Tibial nerve (tissue), 4 donors: ENCODE measurements at regions not wholly inside any gene's neighbourhood (a gene's known extent, or its start where the extent isn't known, plus 50 kb on each side); places are given as distances from the start of the nearest gene placed in this dataset.

Source experiments
- DNase-seq, 2 donors: peaks; one replicate each; pipeline ENCODE4 v3.0.0-alpha.2; 2019; ENCODE audit warnings: low spot score in 2 of 2
- H3K27ac ChIP-seq, 4 donors: fragments of 200-600 bp; sonication (generic) in 3 of 4; one replicate each; pipeline ENCODE4 v1.5.1; 2017 to 2019; ENCODE audit warnings: mild to moderate bottlenecking in 1 of 4
- H3K27me3 ChIP-seq, 2 donors: fragments of 200-600 bp; sonication (generic) in 1 of 2; one replicate each; pipeline versions ENCODE4 v1.5.1 to v1.6.0; 2017 to 2019
- H3K36me3 ChIP-seq, 3 donors: fragments of 200-600 bp; sonication (generic); one replicate each; pipeline ENCODE4 v1.5.1; 2018 to 2019
- H3K4me1 ChIP-seq, 4 donors: fragments of 200-600 bp; sonication (generic) in 3 of 4; one replicate each; pipeline ENCODE4 v1.5.1; 2017 to 2019
- H3K4me3 ChIP-seq, 4 donors: fragments of 200-600 bp; sonication (generic) in 3 of 4; one replicate each; pipeline ENCODE4 v1.5.1; 2017 to 2019; ENCODE audit warnings: mild to moderate bottlenecking in 1 of 4, moderate library complexity in 1 of 4
- H3K9me3 ChIP-seq, 4 donors: fragments of 200-600 bp; sonication (generic) in 3 of 4; one replicate each; pipeline ENCODE4 v1.5.1; 2017 to 2019
- CTCF ChIP-seq, 5 experiments: fragments of 200-600 bp in 3 of 5; fragments of 450-650 bp in 2 of 5; sonication (generic) in 3 of 5; IDR thresholded peaks; one replicate each; pipeline ENCODE4 v1.5.1; 2016 to 2019; ENCODE audit warnings: antibody characterized with exemption in 5 of 5, mild to moderate bottlenecking in 3 of 5, moderate library complexity in 2 of 5
- EP300 ChIP-seq, 2 donors: sonication (generic); formaldehyde crosslinking; IDR thresholded peaks; one replicate each; pipeline ENCODE4 v1.6.1; 2017; ENCODE audit warnings: antibody characterized with exemption in 2 of 2, mild to moderate bottlenecking in 1 of 2
- POLR2A ChIP-seq, 2 donors: fragments of 450-650 bp; IDR thresholded peaks; one replicate each; pipeline ENCODE4 v1.6.1; 2017; ENCODE audit warnings: antibody characterized with exemption in 2 of 2, mild to moderate bottlenecking in 2 of 2, moderate library complexity in 2 of 2
- WGBS, 2 donors: methylation state at CpG; one replicate each; pipeline ENCODE4 v1.1.5; 2018; 5-methylcytosine and 5-hydroxymethylcytosine counted together

- TF ChIP-seq POLR2A (IDR thresholded peaks at IDR 0.05) (no peak), EP300 (IDR thresholded peaks at IDR 0.05) (no peak), CTCF (IDR thresholded peaks at IDR 0.05) (no peak)
- no peak overlapping the region for H3K4me3 ChIP-seq
- WGBS, 2 donors = 78 to 84% methylated on average over 2 of the region's 2 CpGs
- no peaks in the 10 kb centered on the region for H3K36me3 ChIP-seq
- H3K27me3 ChIP-seq = no peaks in the 10 kb centered on the region
- no peak overlapping the region for H3K27ac ChIP-seq
- H3K9me3 ChIP-seq = no peaks in the 10 kb centered on the region
- DNase-seq = no peak
- H3K4me1 ChIP-seq = no peaks in the 10 kb centered on the region
Measured at GRCh38 chr12:29899212-29899931, 115.6 kb upstream of the TMTC1 start.

GRCh38 chr12:29895966-29896365 lies 112.2 kb upstream of the TMTC1 start:
- Histone ChIP-seq H3K27ac (no peak overlapping the region), H3K4me3 (no peak overlapping the region), H3K9me3 (no peaks in the 10 kb centered on the region), H3K36me3 (no peaks in the 10 kb centered on the region), H3K4me1 (no peaks in the 10 kb centered on the region), H3K27me3 (no peaks in the 10 kb centered on the region)
- TF ChIP-seq POLR2A (IDR thresholded peaks at IDR 0.05) (no peak), EP300 (IDR thresholded peaks at IDR 0.05) (no peak), CTCF (IDR thresholded peaks at IDR 0.05) (no peak)
- WGBS, 2 donors = 90 to 94% methylated on average over 3 of the region's 3 CpGs
- DNase-seq = no peak

GRCh38 chr12:29893002-29893401 lies 109.3 kb upstream of the TMTC1 start:
- 77 to 87% methylated on average over 3 of the region's 3 CpGs for WGBS, 2 donors
- H3K27ac ChIP-seq = no peak overlapping the region
- no peak overlapping the region for H3K4me3 ChIP-seq
- DNase-seq = no peak
- no peaks in the 10 kb centered on the region for H3K4me1 ChIP-seq
- H3K9me3 ChIP-seq = peaks cover 0 to 6% (median 0%) of the 10 kb centered on the region in 4 donors
- H3K36me3 ChIP-seq = no peaks in the 10 kb centered on the region
- TF ChIP-seq EP300 (IDR thresholded peaks at IDR 0.05) (no peak), POLR2A (IDR thresholded peaks at IDR 0.05) (no peak), CTCF (IDR thresholded peaks at IDR 0.05) (no peak)
- H3K27me3 ChIP-seq = no peaks in the 10 kb centered on the region

- DNase-seq = no peak
- WGBS, 2 donors = 60 to 80% methylated on average over 3 of the region's 3 CpGs
- TF ChIP-seq EP300 (IDR thresholded peaks at IDR 0.05) = no peak
- TF ChIP-seq CTCF (IDR thresholded peaks at IDR 0.05) = no peak
- no peak for TF ChIP-seq POLR2A (IDR thresholded peaks at IDR 0.05)
- H3K36me3 ChIP-seq = no peaks in the 10 kb centered on the region
- peaks cover 0 to 6% (median 0%) of the 10 kb centered on the region in 4 donors for H3K9me3 ChIP-seq
- no peaks in the 10 kb centered on the region for H3K27me3 ChIP-seq
- H3K4me3 ChIP-seq = no peak overlapping the region
- H3K4me1 ChIP-seq = no peaks in the 10 kb centered on the region
- H3K27ac ChIP-seq = no peak overlapping the region
Measured at GRCh38 chr12:29891792-29892191, 108.0 kb upstream of the TMTC1 start.

GRCh38 chr12:29889737-29890136 lies 106.0 kb upstream of the TMTC1 start:
- Histone ChIP-seq H3K9me3 (peaks cover 0 to 6% (median 0%) of the 10 kb centered on the region in 4 donors), H3K27ac (no peak overlapping the region), H3K4me3 (no peak overlapping the region), H3K4me1 (no peaks in the 10 kb centered on the region), H3K27me3 (no peaks in the 10 kb centered on the region), H3K36me3 (no peaks in the 10 kb centered on the region)
- 55 to 56% methylated on average over 5 of the region's 5 CpGs for WGBS, 2 donors
- TF ChIP-seq CTCF (IDR thresholded peaks at IDR 0.05) (peak in 2 of 5 experiments; percentile 12 to 17), POLR2A (IDR thresholded peaks at IDR 0.05) (no peak)
- DNase-seq = peak; percentile 33 to 75
